IPS DF 19.7 (cell line): ENCODE measurements at regions not wholly inside any gene's neighbourhood (a gene's known extent, or its start where the extent isn't known, plus 50 kb on each side); places are given as distances from the start of the nearest gene placed in this dataset.

Experiments
- DNase-seq: peaks from one replicate; pipeline ENCODE4 v3.0.0-alpha.2; 2013; ENCODE audit warnings: low read depth, low spot score

- no peak for DNase-seq
Observed at GRCh38 chr2:118240276-118240675, 152.0 kb downstream of the INSIG2 start.

DNA sequence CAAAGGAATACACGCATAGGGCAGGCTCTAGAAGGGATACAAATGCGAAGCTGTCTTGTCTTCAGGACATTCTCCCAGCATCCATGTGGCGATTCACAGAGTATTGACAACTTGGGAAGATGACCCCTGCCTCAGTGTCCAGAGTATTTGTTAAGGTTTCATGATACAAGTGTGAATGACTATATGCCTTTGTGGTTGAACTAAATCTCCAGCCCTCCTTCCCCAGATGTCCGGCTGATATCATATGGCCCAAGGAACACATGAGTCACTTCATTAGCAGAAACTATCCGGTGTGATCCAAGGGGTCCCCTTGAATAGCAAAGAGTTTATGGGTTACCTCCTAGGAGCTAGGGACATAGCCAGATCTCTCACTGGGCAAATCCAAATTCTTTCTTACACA lies 151.0 kb downstream of the INSIG2 start:
- DNase-seq, result no peak

DNA sequence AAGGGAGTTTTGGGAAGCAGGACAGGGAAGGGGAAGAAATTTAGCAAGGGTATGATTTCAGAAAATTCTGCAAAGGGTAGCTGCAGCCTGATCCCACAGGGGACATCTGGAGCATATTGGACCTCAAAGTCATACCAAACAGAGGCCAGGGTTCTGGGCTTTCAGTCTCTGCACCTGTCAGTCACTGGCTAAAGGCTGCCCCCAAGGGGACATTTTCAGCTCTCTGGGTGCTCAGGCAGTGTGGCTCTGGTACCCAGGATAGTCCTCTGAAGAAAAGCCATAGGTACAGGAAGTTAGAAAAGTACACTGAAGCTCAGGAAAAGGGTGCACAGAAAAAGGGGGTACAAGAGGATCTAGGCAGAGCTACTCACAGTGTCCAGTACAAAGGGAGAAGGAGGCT lies 149.2 kb downstream of the INSIG2 start:
- no peak for DNase-seq

GRCh38 chr2:118232796-118233195 lies 144.5 kb downstream of the INSIG2 start:
- no peak for DNase-seq

GRCh38 chr2:118232391-118232790 lies 144.1 kb downstream of the INSIG2 start:
- DNase-seq, result no peak

DNA sequence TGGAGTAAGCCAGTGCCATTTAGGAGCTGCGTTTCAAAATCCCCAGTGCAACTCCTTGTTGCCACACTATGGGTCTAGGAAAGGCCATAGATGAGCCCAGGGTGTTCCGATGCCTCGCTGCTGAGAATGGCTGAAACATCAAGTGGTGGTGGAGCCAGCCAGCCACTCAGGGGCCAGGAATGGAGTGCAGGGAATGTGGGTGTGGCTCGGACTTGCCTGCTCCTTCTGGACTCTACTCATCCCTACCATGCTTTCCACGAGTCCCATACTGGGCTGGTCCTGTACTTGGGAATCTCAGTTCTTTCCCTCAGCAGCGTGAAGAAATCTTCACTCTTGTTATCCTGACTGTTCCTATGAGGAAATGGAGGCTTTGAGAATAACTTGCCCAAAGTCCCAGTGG lies 143.5 kb downstream of the INSIG2 start:
- no peak for DNase-seq

GRCh38 chr2:118227698-118228508 lies 139.6 kb downstream of the INSIG2 start:
- no peak for DNase-seq

- no peak for DNase-seq
Observed at GRCh38 chr2:118225666-118226065, 137.4 kb downstream of the INSIG2 start.

DNA sequence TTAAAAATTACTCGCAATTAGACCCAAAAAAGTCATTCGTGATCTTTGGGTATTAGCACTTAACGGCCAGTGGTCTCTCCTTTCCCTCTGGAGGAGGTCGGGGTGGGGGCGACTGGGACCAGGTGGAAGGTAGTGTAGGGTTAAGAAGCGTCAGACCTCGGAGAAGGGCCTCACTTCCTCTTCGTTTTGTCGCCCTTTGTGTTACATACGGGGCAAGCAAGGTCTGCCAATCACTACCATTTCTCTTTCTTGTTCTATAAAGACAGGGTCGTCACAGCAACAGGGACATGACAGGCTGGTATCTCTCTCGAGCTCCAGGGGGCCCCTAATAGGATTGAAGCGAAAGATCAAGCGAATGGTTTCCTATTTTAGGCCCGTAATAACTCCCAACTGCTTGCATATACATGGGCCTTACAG lies 136.6 kb downstream of the INSIG2 start:
- no peak for DNase-seq

- DNase-seq, result no peak
Observed at GRCh38 chr2:118223992-118224894, 136.0 kb downstream of the INSIG2 start.

GRCh38 chr2:118223511-118223991 lies 135.3 kb downstream of the INSIG2 start:
- DNase-seq, result no peak

- DNase-seq, result no peak
Observed at GRCh38 chr2:118222672-118223421, 134.6 kb downstream of the INSIG2 start.

- no peak for DNase-seq
Observed at GRCh38 chr2:118222273-118222594, 134.0 kb downstream of the INSIG2 start.

DNA sequence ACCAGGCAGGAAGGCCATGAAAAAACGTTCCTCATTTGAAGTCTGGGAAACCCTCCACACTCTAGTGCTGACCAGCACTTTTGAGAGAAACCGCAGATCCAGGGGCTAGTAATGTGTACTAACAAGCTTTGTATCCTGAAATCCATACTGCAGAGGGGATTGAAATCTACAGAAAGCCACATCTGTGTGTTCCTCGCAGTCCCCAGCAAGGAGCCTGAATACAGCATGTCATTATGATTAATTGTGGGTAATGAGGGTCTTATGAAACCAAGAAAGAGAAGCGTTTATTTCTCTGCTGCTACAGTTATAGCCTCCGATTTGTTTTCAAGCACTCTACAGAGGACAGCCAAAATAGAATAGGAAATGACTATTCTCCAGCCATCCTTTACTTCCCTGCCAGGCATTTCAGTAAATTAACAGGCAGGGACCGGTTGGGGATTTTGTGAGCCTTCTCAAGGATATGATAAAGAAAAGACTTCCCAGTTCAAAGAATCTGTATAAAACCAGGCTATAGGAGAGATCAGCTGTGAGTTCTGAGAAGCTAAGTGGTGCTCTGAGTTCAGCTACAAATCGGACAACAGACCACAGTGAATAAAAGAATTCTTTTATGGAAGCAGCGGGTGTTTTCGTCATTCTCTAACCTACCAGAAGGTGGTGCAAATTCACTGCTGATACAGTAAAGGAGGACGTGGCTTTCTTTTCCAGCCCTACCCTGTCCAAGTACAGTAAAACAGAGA lies 133.4 kb downstream of the INSIG2 start:
- no peak for DNase-seq

DNA sequence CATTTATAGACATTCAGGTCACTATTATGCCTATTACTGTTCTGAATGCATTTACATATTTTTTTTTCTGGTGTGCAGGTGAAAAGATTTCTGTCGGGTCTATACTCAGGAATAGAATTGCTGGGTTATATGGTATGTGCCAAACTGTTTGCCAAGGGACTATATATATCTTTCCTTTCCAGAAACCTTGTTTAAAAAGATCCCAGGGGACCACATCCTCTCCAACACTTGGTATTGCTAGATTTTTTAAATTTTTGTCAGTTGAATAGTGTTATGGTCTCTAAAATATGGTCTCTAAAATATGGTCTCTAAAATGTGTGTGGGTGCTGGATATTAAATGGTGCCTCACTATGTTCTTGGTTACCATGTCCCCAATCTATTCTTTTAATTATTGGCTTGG lies 131.3 kb downstream of the INSIG2 start:
- no peak for DNase-seq

DNA sequence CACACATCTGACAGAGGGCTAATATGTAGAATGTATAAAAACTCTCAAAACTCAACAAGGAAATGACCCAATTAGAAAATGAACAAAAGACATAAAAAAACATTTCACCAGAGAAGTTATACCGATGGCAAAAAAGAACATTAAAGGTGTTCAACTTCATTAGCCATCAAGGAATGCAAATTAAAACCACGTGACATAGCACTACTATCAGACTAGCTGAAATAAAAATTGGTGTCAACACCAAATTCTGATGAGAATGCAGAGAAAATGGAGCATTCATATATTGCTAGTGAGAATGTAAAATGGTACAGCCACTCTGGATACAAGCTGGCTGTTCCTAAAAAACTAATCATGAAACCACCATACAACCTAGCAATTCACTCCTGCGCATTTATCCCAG lies 128.0 kb downstream of the INSIG2 start:
- DNase-seq, result no peak

DNA sequence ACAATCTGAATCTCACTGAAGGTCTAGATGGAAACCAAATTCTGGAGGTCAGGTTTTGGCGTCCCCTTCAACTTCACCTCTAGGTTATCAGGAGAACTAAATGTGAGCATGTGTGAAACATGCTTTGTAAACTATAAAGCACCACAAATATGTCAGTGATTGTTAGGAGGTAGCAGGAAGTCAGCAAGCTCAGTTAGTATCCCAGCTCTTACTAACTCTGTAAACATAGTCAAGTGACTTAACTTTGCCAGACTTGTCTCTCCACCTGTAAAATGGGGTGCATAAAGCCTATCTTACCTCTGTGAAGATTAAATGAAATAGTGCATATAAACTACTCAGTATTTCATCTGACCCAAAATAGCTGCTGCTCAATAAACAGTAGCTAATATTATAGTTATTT lies 121.5 kb downstream of the INSIG2 start:
- DNase-seq, result no peak

DNA sequence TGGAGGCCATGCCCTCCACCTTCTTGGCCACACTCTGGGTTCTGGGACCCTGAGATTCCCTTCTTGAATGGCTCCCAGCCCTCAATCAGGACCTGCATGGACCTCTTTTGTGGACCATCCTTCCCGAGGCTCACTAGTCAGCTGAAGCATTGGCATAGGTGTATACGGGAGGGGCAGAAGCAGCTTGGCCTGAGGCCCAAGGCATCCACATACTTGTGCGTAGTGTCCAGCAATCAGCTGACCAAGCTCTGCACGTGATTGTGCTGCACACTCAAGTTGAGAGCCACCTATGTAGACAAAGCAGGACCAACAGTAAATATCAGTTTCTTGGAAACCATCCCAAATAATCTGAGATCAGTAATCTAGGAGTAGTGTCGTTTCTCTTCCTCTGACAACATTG lies 119.6 kb downstream of the INSIG2 start:
- DNase-seq, result no peak

DNA sequence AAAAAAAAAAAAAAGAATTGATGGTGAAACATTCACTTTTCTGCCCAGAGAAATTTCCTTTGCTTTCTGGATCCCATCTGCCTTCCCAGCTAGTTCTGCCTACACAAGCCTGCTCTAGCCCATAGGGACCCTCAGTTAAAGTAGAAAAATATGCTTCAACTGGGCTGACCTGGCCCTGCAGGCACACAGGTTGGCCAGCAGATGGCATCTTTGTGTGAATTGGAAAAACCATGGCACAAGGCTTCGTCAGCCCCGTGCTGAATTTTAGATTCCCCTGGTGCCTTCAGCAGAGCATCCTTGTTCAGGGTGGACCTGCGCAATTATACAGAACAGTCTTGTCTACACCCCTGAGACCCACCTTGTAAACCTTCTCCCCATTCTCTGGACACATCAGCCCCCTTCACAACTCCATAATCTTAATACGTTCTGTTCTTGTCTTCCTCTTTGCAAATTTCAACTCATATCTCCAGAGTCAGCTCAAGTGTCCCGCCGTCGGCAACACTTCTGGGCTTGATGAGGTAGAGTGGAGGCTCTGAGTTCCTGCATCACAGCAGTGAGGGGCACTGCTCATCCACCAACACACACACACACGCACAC lies 114.5 kb downstream of the INSIG2 start:
- DNase-seq, result no peak

GRCh38 chr2:118198268-118198667 lies 110.0 kb downstream of the INSIG2 start:
- DNase-seq, result no peak
